ENCODE measurements at regions not wholly inside any gene's neighbourhood (a gene's known extent, or its start where the extent isn't known, plus 50 kb on each side); places are given as distances from the start of the nearest gene placed in this dataset.

GRCh38 chr5:89041976-89042375, 159.0 kb upstream of the MEF2C start:
- DNase-seq (ENCODE audit: low spot score): no peak

GRCh38 chr5:89041249-89041779, 158.3 kb upstream of the MEF2C start:
- Histone ChIP-seq H4K20me1 (ENCODE audit: insufficient read depth, poor library complexity, severe bottlenecking) (no peaks in the 10 kb centered on the region), H3K9me3 (ENCODE audit: low read depth) (no peaks in the 10 kb centered on the region), H3K4me3 (no peak overlapping the region), H3K4me1 (ENCODE audit: insufficient read depth) (no peaks in the 10 kb centered on the region), H3K36me3 (replicated peaks; ENCODE audit: insufficient read depth, low read depth) (no peaks in the 10 kb centered on the region), H3K79me2 (no peaks in the 10 kb centered on the region), H3K4me2 (no peak overlapping the region), H2AFZ (no peak overlapping the region), H3K27me3 (no peaks in the 10 kb centered on the region), H3K9me2 (replicated peaks; ENCODE audit: insufficient read depth) (no peaks in the 10 kb centered on the region), H3K27ac (no peak overlapping the region)
- TF ChIP-seq EZH2 (IDR thresholded peaks at IDR 0.05; ENCODE audit: borderline replicate concordance): no peak
- TF ChIP-seq EZH2phosphoT487 (IDR thresholded peaks at IDR 0.05; ENCODE audit: low read depth, severe bottlenecking, unreplicated experiment): no peak
- no peak for TF ChIP-seq CTCF (IDR thresholded peaks at IDR 0.05; ENCODE audit: poor library complexity)
- DNase-seq (ENCODE audit: low spot score): no peak
- WGBS (ENCODE audit: low lambda C conversion rate, missing lambda C conversion rate): 78% methylated on average over 3 of the region's 3 CpGs

More at GRCh38 chr5:89041976-89042375, 159.0 kb upstream of the MEF2C start:
- TF ChIP-seq EZH2 (IDR thresholded peaks at IDR 0.05; ENCODE audit: borderline replicate concordance) (no peak), CTCF (IDR thresholded peaks at IDR 0.05; ENCODE audit: poor library complexity) (no peak), EZH2phosphoT487 (IDR thresholded peaks at IDR 0.05; ENCODE audit: low read depth, severe bottlenecking, unreplicated experiment) (no peak)
- H3K27ac ChIP-seq: no peak overlapping the region
- no peak overlapping the region for H3K4me2 ChIP-seq
- H3K79me2 ChIP-seq: no peaks in the 10 kb centered on the region
- H3K36me3 ChIP-seq (replicated peaks; ENCODE audit: insufficient read depth, low read depth): no peaks in the 10 kb centered on the region
- H3K27me3 ChIP-seq: no peaks in the 10 kb centered on the region
- H2AFZ ChIP-seq: no peak overlapping the region
- no peaks in the 10 kb centered on the region for H3K4me1 ChIP-seq (ENCODE audit: insufficient read depth)
- H3K9me3 ChIP-seq (ENCODE audit: low read depth): no peaks in the 10 kb centered on the region
- no peak overlapping the region for H3K4me3 ChIP-seq
- WGBS (ENCODE audit: low lambda C conversion rate, missing lambda C conversion rate): 81% methylated on average over 3 of the region's 3 CpGs
- H4K20me1 ChIP-seq (ENCODE audit: insufficient read depth, poor library complexity, severe bottlenecking): no peaks in the 10 kb centered on the region
- no peaks in the 10 kb centered on the region for H3K9me2 ChIP-seq (replicated peaks; ENCODE audit: insufficient read depth)

- no peak overlapping the region for H3K4me2 ChIP-seq
- no peaks in the 10 kb centered on the region for H3K79me2 ChIP-seq
- H3K4me1 ChIP-seq (ENCODE audit: insufficient read depth): no peaks in the 10 kb centered on the region
- no peaks in the 10 kb centered on the region for H3K36me3 ChIP-seq (replicated peaks; ENCODE audit: insufficient read depth, low read depth)
- H3K27ac ChIP-seq: no peak overlapping the region
- WGBS (ENCODE audit: low lambda C conversion rate, missing lambda C conversion rate): 68% methylated on average over 8 of the region's 8 CpGs
- no peaks in the 10 kb centered on the region for H3K27me3 ChIP-seq
- DNase-seq (ENCODE audit: low spot score): no peak
- H3K4me3 ChIP-seq: no peak overlapping the region
- H3K9me2 ChIP-seq (replicated peaks; ENCODE audit: insufficient read depth): no peaks in the 10 kb centered on the region
- H3K9me3 ChIP-seq (ENCODE audit: low read depth): no peaks in the 10 kb centered on the region
- no peaks in the 10 kb centered on the region for H4K20me1 ChIP-seq (ENCODE audit: insufficient read depth, poor library complexity, severe bottlenecking)
- H2AFZ ChIP-seq: no peak overlapping the region
- TF ChIP-seq EZH2 (IDR thresholded peaks at IDR 0.05; ENCODE audit: borderline replicate concordance) (no peak), CTCF (IDR thresholded peaks at IDR 0.05; ENCODE audit: poor library complexity) (no peak), EZH2phosphoT487 (IDR thresholded peaks at IDR 0.05; ENCODE audit: low read depth, severe bottlenecking, unreplicated experiment) (no peak)
Observed at GRCh38 chr5:89036704-89037489, 153.9 kb upstream of the MEF2C start.
